A673 (cell line): ENCODE measurements at regions not wholly inside any gene's neighbourhood (a gene's known extent, or its start where the extent isn't known, plus 50 kb on each side); places are given as distances from the start of the nearest gene placed in this dataset.

Experiments used
- CTCF ChIP-seq: fragments of 300-800, 200-600 bp; sonication (generic); conservative IDR thresholded peaks from 2 replicates; pipeline ENCODE4 v1.5.1; 2017; ENCODE audit warnings: low read depth, mild to moderate bottlenecking, antibody characterized with exemption, low read length, moderate library complexity, mixed read lengths
- EZH2 ChIP-seq: fragments of 200-600 bp; sonication (generic); IDR thresholded peaks from 2 replicates; pipeline ENCODE4 v1.6.1; 2017; ENCODE audit warnings: borderline replicate concordance, low read depth, mild to moderate bottlenecking, mixed read lengths, antibody characterized with exemption, low read length; ENCODE audit not compliant: poor library complexity, severe bottlenecking

GRCh38 chr3:193816656-193817311, 223.8 kb downstream of the OPA1 start:
- TF ChIP-seq CTCF (no peak), EZH2 (no peak)
